GM10266 (cell line): ENCODE measurements at regions not wholly inside any gene's neighbourhood (a gene's known extent, or its start where the extent isn't known, plus 50 kb on each side); places are given as distances from the start of the nearest gene placed in this dataset.

ENCODE experiments used
- DNase-seq: peaks from one replicate; pipeline ENCODE4 v3.0.0; 2012; ENCODE audit errors: extremely low spot score
- CTCF ChIP-seq: IDR thresholded peaks from 2 replicates; pipeline ENCODE4 v1.5.1; 2012; ENCODE audit warnings: mild to moderate bottlenecking, low read depth; ENCODE audit not compliant: control insufficient read depth, insufficient read depth; ENCODE audit errors: missing control alignments

DNA sequence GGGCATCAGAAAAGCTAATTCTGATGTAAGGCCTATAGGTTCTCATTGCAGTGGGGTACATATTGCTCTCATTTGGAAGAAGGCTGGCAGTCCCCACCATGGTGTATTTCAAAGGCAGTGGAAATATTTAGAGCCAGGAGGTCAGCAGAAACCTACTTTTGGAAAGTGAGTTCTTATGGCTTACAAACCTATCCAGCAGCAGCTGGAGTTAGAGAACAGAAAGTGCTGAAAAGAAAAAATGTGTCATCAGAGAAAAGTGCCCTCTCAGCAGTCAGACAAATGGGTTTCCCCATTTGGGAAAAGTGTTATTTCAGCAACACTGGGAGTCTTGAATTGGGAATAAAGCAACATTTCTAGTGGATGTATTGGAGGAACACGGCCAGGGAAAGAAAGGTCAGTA is 105.7 kb upstream of the IGFBP3 start:
- no peak for TF ChIP-seq CTCF

GRCh38 chr7:46024263-46024916 is 103.3 kb upstream of the IGFBP3 start:
- DNase-seq, result no peak
- no peak for TF ChIP-seq CTCF

More for the DNA sequence above, 105.7 kb upstream of the IGFBP3 start:
- no peak for DNase-seq

DNA sequence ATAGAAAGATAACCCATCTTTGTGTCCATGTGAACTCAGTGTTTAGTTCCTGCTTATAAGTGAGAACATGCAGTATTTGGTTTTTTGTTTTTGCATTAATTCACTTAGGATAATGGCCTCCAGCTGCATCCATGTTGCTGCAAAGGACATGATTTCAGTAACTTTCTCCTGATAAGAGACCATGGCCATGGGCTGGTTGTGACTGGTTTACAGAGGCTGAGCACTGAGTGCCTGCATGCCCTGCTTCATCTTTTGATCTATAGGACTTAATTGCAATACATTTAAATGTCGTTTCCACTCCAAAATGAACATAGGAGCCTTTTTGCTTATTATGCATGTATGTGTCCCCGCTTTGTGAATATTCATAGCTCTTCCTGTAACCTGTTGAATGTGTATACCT is 101.3 kb upstream of the IGFBP3 start:
- no peak for DNase-seq
- TF ChIP-seq CTCF, result no peak

GRCh38 chr7:46015107-46015868 is 94.2 kb upstream of the IGFBP3 start:
- no peak for TF ChIP-seq CTCF
- DNase-seq, result no peak

GRCh38 chr7:46011501-46011900 is 90.4 kb upstream of the IGFBP3 start:
- DNase-seq, result no peak
- TF ChIP-seq CTCF, result no peak

DNA sequence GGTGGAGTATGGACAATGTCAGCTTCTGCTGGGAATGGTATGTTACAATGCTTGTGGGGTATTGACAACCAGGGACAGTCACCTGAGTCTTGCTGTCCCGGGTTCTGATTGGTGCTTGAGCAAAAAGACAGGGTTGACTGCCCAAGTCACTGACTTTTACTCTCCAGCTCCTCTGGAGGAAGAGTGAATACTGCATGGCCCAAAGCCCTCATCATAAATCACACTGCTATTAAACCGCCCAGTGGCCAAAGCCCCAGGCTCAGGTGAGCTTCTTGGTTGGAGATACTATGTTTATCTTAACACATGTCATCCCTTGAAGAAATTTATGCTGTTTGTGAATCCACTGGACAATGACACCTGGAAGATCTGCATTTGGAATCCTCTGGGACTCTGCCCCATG is 90.0 kb upstream of the IGFBP3 start:
- no peak for TF ChIP-seq CTCF
- DNase-seq, result no peak

DNA sequence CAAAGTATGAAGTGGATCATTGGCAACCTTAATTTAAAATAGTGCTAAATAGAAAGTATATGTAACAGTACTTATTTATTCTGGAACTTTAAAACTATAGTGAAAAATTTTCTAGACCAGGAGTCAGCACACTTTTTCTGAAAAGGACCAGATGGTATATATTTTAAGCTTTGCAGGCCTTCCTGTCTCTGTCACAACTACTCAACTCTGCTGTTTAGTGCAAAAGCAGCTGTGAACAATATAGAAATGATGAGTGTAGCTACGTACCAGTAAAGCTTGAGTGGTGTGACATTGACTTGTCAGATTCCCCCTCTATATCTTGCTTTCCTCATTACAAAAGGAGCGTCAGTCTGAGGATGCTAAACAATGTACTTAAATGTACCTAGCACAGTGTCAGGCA is 88.1 kb upstream of the IGFBP3 start:
- TF ChIP-seq CTCF, result no peak
- no peak for DNase-seq
